Fibroblast of skin of right biceps (primary cell): ENCODE measurements at regions not wholly inside any gene's neighbourhood (a gene's known extent, or its start where the extent isn't known, plus 50 kb on each side); places are given as distances from the start of the nearest gene placed in this dataset.
"Not testable (repeated sequence)": the region's sequence is repeated elsewhere in the genome, so short reads cannot be mapped to it uniquely, and the experiment has no call there.

ENCODE experiments used
- DNase-seq: peaks from one replicate; pipeline ENCODE4 v3.0.0-alpha.2; 2013

DNA sequence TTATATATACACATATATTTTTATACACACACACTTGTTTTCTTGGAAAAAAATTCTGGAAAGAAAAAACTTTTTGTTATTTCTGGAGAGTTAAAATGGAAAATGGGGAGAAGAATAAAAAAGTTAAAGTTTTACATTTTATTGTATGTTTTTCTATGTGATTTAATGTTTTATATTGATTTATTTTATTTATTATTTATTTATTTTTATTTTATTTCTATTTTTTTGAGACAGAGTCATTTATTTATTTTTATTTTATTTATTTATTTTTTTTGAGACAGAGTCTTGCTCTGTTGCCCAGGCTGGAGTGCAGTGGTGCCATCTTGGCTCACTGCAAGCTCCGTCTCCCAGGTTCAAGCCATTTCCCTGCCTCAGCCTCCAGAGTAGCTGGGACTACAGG, 307.0 kb upstream of the FAM98A start:
- DNase-seq, result not testable (repeated sequence)

DNA sequence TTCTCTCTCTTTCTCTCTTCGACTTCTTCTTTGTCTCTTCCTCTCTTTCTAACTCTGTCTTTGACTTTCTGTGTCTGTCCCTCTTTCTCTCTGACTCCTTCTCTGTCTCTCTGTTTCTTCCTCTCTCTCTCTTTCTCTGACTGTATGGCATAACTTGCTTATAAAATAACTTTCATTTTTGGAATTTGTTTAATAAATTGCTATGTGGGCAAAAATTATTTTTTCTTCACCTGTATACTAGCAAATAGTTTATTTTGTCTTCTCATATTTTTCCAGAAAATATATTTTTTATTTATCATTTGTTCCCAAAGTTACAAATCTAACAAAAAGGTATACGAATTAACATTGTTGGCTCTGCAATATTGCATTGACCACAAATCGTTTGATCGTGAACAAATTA, 305.7 kb upstream of the FAM98A start:
- no peak for DNase-seq

DNA sequence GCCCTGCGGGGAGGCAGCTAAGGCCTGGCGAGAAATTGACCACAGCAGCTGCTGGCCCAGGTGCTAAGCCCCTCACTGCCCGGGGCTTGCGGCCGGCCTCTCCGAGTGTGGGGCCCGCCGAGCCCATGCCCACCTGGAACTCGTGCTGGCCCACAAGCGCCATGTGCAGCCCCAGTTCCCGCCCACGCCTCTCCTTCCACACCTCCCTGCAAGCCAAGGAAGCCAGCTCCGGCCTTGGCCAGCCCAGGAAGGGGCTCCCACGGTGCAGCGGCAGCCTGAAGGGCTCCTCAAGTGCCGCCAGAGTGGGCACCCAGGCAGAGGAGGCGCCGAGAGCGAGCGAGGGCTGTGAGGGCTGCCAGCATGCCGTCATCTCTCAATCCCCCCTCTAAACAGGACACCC, 304.6 kb upstream of the FAM98A start:
- DNase-seq, result no peak

DNA sequence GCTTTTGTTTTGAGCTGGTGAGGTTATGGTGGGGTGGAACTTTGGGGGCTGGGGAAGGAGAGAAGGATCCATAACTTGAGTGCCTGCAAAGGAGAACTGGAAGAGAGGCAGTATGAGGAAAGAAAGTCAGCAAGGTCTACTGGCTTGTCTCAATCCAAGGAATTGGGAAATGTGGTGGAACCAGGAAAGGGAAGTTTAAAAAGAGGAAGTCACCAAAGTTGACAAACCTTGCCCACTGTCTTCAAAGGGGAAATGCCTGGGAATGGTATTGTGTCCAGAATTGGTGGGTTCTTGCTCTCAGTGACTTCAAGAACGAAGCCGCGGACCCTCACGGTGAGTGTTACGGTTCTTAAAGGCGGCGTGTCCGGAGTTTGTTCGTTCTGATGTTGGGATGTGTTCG, 304.1 kb upstream of the FAM98A start:
- no peak for DNase-seq

DNA sequence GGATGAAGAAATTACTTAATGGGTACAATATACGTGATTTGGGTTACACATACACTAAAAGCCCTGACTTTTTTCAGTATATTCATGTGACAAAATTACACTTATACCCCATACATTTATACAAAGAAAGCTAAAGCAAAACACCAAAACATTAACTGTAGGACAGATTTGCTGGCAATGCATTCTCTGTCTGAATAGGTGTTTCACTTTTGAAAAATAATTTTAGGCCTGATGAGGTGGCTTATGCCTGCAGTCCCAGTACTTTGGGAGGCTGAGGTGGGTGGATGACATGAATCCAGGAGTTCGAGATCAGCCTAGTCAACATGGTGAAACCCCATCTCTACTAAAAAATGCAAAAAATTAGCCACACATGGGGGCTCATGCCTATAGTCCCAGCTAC, 301.5 kb upstream of the FAM98A start:
- no peak for DNase-seq

DNA sequence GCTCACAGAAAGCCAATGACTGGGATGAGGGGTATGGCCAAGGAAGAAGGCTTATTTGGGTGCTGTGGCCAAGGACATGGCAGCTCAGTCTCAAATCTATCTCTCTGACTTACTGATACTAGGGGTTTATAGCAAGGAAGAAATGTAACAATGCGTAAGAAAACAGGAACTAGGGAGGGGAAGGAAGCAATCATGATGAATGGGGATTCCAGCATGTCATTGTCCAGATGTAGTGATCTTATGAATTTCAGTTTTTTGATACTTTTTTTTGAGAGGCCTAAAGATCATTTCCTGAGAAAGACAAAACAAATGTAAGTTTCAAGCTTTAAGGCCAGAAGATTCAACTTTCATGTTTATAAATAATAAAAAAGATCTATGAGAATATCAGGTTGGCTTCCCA, 298.6 kb upstream of the FAM98A start:
- no peak for DNase-seq

DNA sequence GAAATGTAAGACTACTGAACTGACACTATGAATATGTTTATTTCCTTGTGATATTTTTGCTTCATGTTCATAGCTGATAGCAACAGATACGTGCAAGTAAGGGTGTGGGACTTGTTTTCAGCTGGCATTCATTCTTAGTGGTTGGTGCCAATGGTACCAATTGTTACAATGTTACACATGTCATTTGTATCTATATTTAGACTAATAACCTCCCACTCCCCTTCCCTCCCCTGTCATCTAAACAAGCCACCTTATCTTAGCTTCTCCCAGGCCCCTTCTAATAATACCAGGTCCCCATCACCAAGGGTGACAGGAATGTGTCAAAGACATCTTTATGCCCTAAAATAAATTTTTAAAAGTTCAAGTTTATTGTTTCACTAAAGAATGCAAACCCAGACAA, 294.7 kb upstream of the FAM98A start:
- no peak for DNase-seq

DNA sequence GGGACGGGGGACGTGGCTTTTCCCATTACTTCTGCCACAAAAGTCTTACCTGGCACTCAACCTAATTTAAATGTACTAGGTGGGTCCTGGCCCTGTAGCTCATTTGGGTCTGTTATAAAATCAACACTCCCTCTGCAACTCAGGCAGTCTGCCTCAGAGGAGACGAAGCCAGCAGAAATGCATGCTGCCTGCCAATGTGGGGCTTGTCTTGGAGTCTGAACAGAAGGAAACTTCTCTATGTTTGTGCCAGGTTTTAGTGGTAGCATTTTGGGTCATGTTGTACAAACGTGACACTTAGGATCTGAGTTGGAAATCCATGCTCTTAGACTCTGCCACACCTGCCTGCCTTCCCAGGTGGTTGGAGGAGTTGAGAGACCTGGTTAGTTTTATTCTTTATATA, 292.5 kb upstream of the FAM98A start:
- DNase-seq, result no peak

DNA sequence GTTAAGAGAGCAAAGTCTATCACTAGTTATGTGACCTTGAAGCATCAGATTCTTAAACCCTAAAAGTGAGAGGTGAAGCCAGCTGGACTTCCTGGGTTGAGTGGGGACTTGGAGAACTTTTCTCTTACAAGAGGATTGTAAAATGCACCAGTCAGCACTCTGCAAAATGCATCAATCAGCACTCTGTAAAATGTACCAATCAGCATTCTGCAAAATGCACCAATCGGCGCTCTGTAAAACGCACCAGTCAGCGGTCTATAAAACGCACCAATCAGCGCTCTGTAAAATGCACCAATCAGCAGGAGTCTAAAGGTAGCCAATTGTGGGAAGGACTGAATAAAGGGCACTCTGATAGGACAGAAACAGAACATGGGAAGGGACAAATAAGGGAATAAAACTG, 291.6 kb upstream of the FAM98A start:
- DNase-seq, result no peak

DNA sequence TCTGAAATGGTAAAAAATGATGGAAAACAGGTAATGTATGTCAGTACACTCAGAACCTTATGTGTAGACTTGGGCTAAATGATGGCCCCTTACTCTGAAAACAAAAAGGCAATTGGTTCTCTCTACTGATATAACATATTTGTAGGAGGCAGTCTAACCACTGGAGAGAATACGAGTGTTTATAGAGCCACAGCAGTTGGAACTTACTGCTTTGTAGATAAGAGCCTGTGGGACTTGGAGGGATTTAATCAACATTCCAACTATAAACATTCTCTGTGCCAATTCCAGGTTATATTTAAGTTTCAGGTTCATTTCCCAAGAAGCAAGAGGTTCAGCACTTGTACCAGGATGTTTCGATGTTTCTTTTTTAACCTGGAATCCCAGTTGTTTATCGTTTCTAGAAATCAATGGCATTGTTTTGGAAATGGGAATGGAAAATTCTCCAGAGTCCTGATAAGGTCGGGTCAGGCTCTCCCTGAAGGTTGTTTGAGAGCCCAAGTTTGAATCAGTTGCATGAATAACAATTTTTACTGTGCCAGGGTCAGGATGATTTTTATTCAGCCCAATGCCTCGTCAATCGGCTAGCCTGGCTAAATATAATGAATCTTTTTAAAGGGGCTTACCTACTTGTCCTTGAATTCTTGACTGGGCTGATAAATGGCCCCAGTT, 278.4 kb upstream of the FAM98A start:
- DNase-seq, result no peak

DNA sequence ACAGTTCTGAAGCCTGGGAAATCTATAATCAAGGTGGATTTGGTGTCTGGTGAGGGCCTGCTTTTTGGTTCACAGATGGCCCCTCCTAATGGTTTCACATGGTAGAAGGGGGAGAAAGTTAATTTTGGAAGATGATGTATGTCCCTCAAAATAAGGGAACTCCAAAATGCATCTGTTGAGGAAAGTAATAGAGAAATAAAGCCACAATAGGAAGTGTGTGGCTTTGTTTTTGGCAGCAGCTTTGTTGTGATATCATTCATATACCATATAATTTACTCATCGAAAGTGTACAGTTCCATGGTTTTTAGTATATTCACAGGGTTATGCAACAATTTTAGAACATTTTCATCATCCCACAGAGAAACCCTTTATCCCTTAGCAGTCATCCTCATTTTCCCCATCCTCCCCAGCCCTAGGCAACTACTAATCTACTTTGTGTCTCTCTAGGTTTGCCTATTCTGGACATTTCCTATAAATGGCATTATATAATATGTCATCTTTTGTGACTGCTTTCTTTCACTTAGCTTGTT, 274.0 kb upstream of the FAM98A start:
- DNase-seq, result no peak

DNA sequence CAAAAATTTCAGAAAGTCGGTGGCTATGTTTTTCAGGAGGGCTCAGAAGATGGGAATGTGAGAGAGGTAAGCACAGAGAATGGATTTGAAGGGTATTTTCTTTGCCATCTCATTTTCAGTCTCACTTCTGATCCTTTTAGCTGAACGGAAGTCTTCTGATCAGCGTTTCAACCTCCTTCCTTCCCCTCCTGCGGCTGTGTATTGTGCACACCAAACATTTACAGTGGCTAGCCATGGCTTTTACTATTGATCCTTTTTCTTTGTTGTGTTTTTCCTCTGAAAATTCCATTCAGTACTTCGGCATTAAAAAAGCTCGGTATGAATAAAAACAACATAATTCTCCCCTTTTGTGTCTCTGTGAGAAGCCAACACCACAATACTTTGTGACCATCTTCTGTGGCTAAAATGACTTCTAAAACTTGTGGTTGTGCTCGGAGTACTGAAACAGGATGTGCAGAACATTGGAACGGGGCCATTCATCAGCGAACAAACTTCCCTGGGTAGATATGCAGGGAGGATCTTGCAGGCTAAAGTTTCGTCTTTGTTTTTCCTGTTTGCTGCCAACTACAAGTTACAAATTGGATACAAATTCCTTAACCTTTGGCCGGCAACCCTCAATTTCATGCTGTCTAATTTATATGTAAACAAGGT, 260.8 kb upstream of the FAM98A start:
- no peak for DNase-seq

DNA sequence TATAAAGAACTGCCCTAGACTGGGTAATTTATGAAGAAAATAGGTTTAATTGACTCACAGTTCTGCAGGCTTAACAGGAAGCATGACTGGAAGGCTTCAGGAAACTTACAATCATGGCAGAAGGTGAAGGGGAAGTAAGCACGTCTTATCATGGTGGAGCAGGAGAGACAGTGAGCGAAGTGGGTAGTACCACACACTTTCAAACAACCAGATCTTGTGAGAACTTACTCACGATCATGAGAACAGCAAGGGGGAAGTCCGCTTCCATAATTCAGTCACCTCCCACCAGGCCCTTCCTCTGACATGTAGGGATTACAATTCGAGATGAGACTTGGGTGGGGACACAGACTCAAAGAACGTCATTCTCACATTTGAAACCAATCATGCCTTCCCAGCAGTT, 260.1 kb upstream of the FAM98A start:
- DNase-seq, result no peak

DNA sequence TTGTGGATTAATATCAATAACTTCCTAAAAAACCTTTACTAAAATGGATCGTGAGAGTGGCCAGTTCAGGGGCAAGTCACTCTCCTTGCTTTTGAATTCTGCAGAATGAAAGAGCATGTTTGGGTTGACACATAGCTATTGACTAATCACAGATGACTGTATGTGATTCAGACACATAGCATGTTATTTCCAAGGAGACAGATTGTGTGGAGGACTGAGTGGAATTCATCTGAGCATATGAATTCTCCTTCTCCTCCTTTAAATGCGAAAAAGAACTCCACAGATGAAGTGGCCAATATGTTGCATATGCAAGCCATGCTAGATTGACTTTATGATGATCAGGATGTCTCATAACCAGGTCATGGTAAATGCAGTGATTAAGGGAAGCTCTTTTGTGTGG, 249.4 kb upstream of the FAM98A start:
- DNase-seq, result peak; percentile 64

DNA sequence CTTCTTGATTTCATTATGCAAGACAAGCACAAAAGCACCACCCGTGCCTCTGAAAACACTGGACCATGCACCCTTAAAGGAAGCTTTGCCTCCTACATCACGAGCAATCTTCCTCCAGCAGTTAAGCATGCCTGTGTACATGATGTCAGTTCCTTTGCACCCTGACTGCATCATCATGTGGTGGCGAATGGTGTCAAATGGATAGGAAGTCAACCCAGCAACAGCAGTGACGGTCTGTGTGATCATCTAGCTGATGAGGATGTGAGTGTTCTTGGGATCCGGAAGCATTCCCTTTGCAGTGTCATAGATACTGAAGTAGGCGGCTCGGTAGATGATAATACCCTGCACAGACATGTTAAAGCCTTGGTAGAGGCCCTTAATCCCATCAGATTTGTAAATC, 240.7 kb upstream of the FAM98A start:
- no peak for DNase-seq

DNA sequence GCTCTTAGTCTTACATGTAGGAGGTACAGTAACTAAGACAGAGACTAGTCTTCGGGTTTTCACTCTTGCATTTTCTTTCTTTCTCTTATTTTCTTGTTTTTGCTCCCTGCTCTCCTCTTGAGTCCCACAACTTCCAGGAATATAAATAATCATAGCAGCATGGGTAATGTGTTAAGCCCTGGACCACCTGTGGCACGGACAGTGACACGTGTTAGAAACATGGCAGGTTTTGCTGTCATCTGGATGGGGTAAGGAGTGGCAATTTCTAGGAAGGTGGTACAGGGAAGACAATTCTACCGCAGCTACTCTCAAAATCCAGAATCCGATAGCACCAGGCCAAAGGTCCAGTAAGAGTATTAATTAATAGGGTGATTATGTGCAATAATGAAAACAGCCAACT, 237.5 kb upstream of the FAM98A start:
- no peak for DNase-seq

DNA sequence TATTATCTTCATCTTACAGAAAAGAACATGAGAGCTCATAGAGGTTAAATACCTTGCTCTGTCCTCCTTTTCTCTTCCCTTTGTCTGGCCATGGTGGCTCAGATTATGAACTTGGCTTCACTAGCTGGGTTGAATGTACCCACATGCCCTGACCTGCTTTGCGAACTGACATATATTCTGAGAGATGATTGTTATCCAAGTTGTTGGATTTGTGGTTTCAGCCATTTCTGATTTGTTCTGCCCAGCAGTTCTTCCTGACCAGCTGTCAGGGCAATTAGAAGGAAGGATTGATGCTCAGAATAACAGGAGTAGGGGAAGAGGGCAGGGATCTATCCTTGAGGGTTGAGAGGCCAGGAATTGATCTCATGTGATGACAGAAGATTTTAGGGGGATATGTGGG, 236.8 kb upstream of the FAM98A start:
- no peak for DNase-seq

DNA sequence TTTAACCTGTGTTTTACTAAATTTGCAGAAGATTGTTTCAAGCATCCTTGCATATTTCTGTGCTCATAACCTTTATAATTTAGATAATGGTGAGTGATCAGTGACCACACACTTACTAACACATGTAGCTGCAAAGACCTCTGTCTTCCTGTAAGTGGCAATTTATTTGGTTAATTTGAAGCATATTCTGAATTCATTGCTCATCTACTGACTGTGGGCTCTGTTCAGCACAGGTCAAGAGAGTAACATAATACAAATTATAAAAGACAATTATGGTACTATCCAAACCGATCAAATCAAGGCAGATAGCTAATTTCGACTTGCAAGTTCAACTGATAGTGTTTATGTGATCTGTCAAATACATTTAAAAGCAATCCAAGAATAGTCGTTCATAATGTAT, 223.9 kb upstream of the FAM98A start:
- no peak for DNase-seq

DNA sequence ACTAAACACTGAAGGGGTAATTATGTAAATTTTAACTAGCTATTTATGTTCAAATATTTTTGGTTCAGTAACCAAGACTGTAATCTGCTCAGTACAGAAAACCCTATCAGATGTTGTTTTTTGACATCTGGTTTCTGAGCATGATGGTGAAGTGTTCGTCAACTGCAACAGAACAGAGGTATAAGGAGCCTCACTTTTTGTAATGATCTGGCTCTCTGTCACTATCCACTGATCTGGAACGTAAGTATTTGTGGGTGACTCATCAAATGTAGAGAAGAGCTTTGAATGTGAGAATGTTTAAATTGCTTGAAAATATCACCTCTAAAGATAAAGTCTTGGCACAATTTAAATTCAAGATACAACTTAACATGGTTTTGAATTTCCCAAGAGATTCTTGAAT, 213.6 kb upstream of the FAM98A start:
- no peak for DNase-seq

DNA sequence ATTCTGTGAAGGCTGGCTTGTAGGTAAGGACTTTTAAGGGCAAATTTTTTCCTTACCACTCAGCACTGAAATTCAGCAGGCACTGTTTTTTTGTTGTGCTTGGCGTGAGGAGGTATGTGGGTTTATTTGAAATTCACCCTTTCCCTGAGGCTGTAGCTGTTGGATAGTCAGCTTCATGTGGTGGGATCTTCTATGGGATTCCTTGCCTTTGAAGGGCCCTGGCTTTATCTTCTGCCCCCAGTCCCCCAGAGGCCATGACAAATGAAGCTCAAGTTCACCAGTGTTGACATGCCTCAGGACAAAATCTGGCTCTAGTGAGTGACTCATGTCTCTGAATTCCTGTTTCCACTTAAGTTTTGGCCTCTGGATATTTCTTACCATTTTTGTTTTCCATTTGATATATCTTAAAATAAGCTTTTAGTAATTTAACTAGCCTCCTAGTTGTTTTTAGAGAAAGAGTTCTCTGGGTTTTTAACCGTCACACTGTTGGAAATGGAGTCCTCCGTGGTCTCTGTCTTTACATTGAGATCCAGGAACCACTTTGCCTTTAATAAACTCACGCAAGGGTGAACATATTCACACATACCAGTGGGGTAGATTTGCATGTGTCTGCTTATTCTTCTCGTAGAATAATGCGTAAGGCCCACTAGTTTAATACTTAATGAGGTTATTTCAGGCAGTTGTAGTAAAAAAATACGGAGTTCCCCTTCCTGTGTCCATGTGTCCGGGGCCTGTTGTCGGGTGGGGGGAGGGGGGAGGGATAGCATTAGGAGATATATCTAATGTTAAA, 211.1 kb upstream of the FAM98A start:
- peak; percentile 45 for DNase-seq

DNA sequence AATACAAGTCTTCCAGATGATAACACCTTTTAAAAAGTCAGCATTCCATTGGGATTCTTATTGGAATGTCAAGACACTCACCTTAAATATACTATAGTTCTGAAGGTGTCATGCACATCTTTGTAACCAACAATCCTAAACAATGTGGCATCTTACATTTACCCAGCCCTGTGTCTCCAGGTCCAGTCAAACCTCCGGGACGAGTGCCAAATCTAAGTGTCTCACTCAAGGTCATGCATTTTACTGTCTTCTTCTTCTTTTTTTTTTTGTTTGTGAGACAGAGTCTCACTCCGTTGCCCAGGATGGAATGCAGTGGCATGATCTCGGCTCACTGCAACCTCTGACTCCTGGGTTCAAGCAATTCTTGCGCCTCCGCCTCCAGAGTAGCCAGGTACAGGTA, 206.9 kb upstream of the FAM98A start:
- DNase-seq, result no peak

DNA sequence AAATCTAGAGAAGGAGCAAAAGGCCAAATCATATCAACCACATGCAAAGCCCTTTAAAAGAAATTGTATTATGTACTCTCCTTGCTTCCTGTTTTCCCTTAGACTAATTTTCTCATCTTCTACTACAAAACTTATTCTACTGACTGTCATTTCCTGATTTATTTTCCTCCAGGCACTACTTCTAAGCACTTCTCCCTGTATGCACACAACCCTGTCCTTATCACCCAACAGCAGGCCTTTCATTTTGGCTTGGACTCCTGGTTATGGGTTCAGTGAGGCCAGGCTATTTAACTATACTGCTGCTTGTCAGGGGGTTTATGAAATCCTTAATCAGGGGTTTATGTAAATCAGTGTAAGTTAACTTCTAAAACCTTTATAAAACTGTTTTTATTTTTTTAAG, 205.1 kb upstream of the FAM98A start:
- no peak for DNase-seq

DNA sequence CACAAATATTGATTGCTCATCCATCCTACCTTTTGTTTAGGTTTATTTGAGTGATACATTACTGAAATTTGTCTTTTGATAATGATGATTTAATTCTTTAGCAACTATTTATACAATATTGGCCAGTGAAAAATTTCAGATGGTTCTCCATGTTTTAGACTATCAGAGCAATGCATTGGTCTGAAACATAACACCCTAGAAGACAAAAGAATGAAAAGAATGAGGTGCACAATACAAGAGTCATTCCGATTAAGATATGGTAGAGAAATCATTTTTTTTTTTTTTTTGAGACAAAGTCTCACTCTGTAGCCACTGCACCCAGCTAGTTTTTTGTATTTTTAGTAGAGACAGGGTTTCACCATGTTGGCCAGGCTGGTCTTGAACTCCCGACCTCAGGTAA, 197.4 kb upstream of the FAM98A start:
- no peak for DNase-seq

DNA sequence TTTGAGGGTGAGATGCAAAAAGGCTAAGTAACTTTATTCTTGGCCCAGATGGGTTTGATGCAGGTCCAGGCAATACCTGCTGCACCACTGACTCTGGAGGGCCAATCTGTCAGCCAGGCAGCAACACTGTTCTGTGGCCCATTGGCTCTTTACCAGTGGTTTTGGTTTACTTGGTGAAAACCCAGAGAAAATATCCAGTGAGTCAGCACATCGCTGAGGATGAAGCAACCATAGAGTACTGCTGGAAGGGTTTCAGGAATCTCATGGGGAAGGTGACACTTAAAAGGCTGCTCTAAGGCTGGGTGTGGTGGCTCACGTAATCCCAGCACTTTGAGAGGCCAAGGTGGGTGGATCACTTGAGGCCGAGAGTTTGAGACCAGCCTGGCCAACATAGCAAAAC, 192.5 kb upstream of the FAM98A start:
- DNase-seq, result peak; percentile 47
